D721Med (cell line): ENCODE measurements at regions not wholly inside any gene's neighbourhood (a gene's known extent, or its start where the extent isn't known, plus 50 kb on each side); places are given as distances from the start of the nearest gene placed in this dataset.

ENCODE experiments used
- DNase-seq: peaks from one replicate; pipeline ENCODE4 v3.0.0; 2011; ENCODE audit warnings: low spot score; ENCODE audit not compliant: insufficient read length
- FAIRE-seq: peaks from 2 replicates; lab custom pipeline; 2011; peaks lifted over from hg19 to GRCh38; lab: Jason Lieb, UNC
- CTCF ChIP-seq: IDR thresholded peaks from 2 replicates; pipeline ENCODE4 v1.5.1; 2012; ENCODE audit warnings: mild to moderate bottlenecking, control low read depth; ENCODE audit not compliant: insufficient read depth; ENCODE audit errors: missing control alignments

- no peak for FAIRE-seq
- peak; percentile 27 for TF ChIP-seq CTCF
- DNase-seq: no peak
Measured at GRCh38 chr1:5273280-5274003, 619.0 kb downstream of the AJAP1 start.

- FAIRE-seq (no peak), DNase-seq (no peak)
- TF ChIP-seq CTCF: no peak
Measured at GRCh38 chr1:5272325-5272724, 617.9 kb downstream of the AJAP1 start.

- TF ChIP-seq CTCF: no peak
Measured at GRCh38 chr1:5271264-5271663, 616.9 kb downstream of the AJAP1 start.

GRCh38 chr1:5269901-5270300, 615.5 kb downstream of the AJAP1 start:
- DNase-seq (no peak), FAIRE-seq (no peak)
- TF ChIP-seq CTCF: no peak

More at GRCh38 chr1:5271264-5271663, 616.9 kb downstream of the AJAP1 start:
- DNase-seq: no peak
- FAIRE-seq: no peak

GRCh38 chr1:5267603-5268235, 613.3 kb downstream of the AJAP1 start:
- FAIRE-seq (no peak), DNase-seq (peak; percentile 27)
- TF ChIP-seq CTCF: no peak

- DNase-seq (no peak), FAIRE-seq (no peak)
- TF ChIP-seq CTCF: no peak
Measured at GRCh38 chr1:5265438-5266075, 611.1 kb downstream of the AJAP1 start.
